ENCODE measurements at regions not wholly inside any gene's neighbourhood (a gene's known extent, or its start where the extent isn't known, plus 50 kb on each side); places are given as distances from the start of the nearest gene placed in this dataset.

GRCh38 chr6:14702678-14703077 lies 543.2 kb upstream of the JARID2 start:
- no peaks in the 10 kb centered on the region for H3K9me3 ChIP-seq (ENCODE audit: insufficient read depth, low read depth)
- no peak overlapping the region for H2AFZ ChIP-seq
- no peaks in the 10 kb centered on the region for H3K79me2 ChIP-seq (ENCODE audit: low read depth)
- H3K27ac ChIP-seq = no peak overlapping the region
- H3K27me3 ChIP-seq (ENCODE audit: insufficient read depth, low read depth) = no peaks in the 10 kb centered on the region
- intact Hi-C loops (cut with micrococcal nuclease; ENCODE audit: unreplicated experiment) = no loop called here
- CTCF ChIA-PET = interaction anchor here (0.7 kb wide), 1 partner anchor 14 kb away, joined by 3 read pairs; no protein-coding TSS in a partner anchor
- H3K9me2 ChIP-seq (ENCODE audit: insufficient read depth) = no peaks in the 10 kb centered on the region
- TF ChIP-seq CTCF (conservative IDR thresholded peaks at IDR 0.05) = no peak
- no peak for TF ChIP-seq EZH2 (IDR thresholded peaks at IDR 0.05; ENCODE audit: low read depth)
- H3K36me3 ChIP-seq (ENCODE audit: low read depth) = no peaks in the 10 kb centered on the region
- H4K20me1 ChIP-seq (ENCODE audit: insufficient read depth) = no peaks in the 10 kb centered on the region
- DNase-seq = no peak
- no peaks in the 10 kb centered on the region for H3F3A ChIP-seq (ENCODE audit: insufficient read depth, low read depth)
- peaks cover 16% of the 10 kb centered on the region for H3K4me1 ChIP-seq (replicated peaks; ENCODE audit: insufficient read depth)
- H3K4me2 ChIP-seq = no peak overlapping the region
- no peak overlapping the region for H3K4me3 ChIP-seq
- BruUV-seq (replicated peaks) = no TSS peak
- POLR2A ChIA-PET (ENCODE audit: unreplicated experiment) = no interaction called here

- H3F3A ChIP-seq (ENCODE audit: insufficient read depth, low read depth) = no peaks in the 10 kb centered on the region
- no peak overlapping the region for H3K27ac ChIP-seq
- ChIA-PET CTCF (no interaction called here), POLR2A (ENCODE audit: unreplicated experiment) (no interaction called here)
- H2AFZ ChIP-seq = no peak overlapping the region
- TF ChIP-seq EZH2 (IDR thresholded peaks at IDR 0.05; ENCODE audit: low read depth) = no peak
- no peak for TF ChIP-seq CTCF (conservative IDR thresholded peaks at IDR 0.05)
- no peaks in the 10 kb centered on the region for H3K9me3 ChIP-seq (ENCODE audit: insufficient read depth, low read depth)
- no peaks in the 10 kb centered on the region for H3K36me3 ChIP-seq (ENCODE audit: low read depth)
- H3K4me1 ChIP-seq (replicated peaks; ENCODE audit: insufficient read depth) = peaks cover 16% of the 10 kb centered on the region
- H3K4me3 ChIP-seq = no peak overlapping the region
- DNase-seq = no peak
- no peaks in the 10 kb centered on the region for H3K9me2 ChIP-seq (ENCODE audit: insufficient read depth)
- intact Hi-C loops (cut with micrococcal nuclease; ENCODE audit: unreplicated experiment) = no loop called here
- no peaks in the 10 kb centered on the region for H4K20me1 ChIP-seq (ENCODE audit: insufficient read depth)
- no peaks in the 10 kb centered on the region for H3K79me2 ChIP-seq (ENCODE audit: low read depth)
- H3K27me3 ChIP-seq (ENCODE audit: insufficient read depth, low read depth) = no peaks in the 10 kb centered on the region
- no peak overlapping the region for H3K4me2 ChIP-seq
- no TSS peak for BruUV-seq (replicated peaks)
Measured at GRCh38 chr6:14703586-14703985, 542.3 kb upstream of the JARID2 start.

GRCh38 chr6:14704383-14705271 lies 541.2 kb upstream of the JARID2 start:
- H3K27ac ChIP-seq = no peak overlapping the region
- no peaks in the 10 kb centered on the region for H3K79me2 ChIP-seq (ENCODE audit: low read depth)
- intact Hi-C loops (cut with micrococcal nuclease; ENCODE audit: unreplicated experiment) = no loop called here
- H3K36me3 ChIP-seq (ENCODE audit: low read depth) = no peaks in the 10 kb centered on the region
- H3K4me2 ChIP-seq = no peak overlapping the region
- no peaks in the 10 kb centered on the region for H3K9me3 ChIP-seq (ENCODE audit: insufficient read depth, low read depth)
- BruUV-seq (replicated peaks) = no TSS peak
- H2AFZ ChIP-seq = no peak overlapping the region
- no peaks in the 10 kb centered on the region for H3F3A ChIP-seq (ENCODE audit: insufficient read depth, low read depth)
- no peaks in the 10 kb centered on the region for H3K27me3 ChIP-seq (ENCODE audit: insufficient read depth, low read depth)
- POLR2A ChIA-PET (ENCODE audit: unreplicated experiment) = no interaction called here
- CTCF ChIA-PET = no interaction called here
- H3K9me2 ChIP-seq (ENCODE audit: insufficient read depth) = no peaks in the 10 kb centered on the region
- H3K4me3 ChIP-seq = no peak overlapping the region
- peaks cover 16% of the 10 kb centered on the region for H3K4me1 ChIP-seq (replicated peaks; ENCODE audit: insufficient read depth)
- TF ChIP-seq EZH2 (IDR thresholded peaks at IDR 0.05; ENCODE audit: low read depth) (no peak), CTCF (conservative IDR thresholded peaks at IDR 0.05) (no peak)
- H4K20me1 ChIP-seq (ENCODE audit: insufficient read depth) = no peaks in the 10 kb centered on the region
- DNase-seq = no peak
